Left lung (tissue), 4 donors: ENCODE measurements at regions not wholly inside any gene's neighbourhood (a gene's known extent, or its start where the extent isn't known, plus 50 kb on each side); places are given as distances from the start of the nearest gene placed in this dataset.
"Not testable (repeated sequence)": the region's sequence is repeated elsewhere in the genome, so short reads cannot be mapped to it uniquely, and the experiment has no call there.

Experiments
- ATAC-seq: fragments of 200-7000 bp; cut with Tn5 transposase; one replicate; pipeline ENCODE4 v1.9.1; 2020; ENCODE audit warnings: moderate library complexity
- DNase-seq, 4 donors: peaks; one replicate each; pipeline ENCODE4 v3.0.0-alpha.2; 2013 to 2020
- H3K27ac ChIP-seq, 2 donors: fragments of 200-600 bp; sonication (generic) in 1 of 2; one replicate each; pipeline versions ENCODE4 v1.5.0 to v1.8.0; 2020 to 2021
- H3K27me3 ChIP-seq, 2 donors: fragments of 200-600 bp; sonication (generic) in 1 of 2; one replicate each; pipeline versions ENCODE4 v1.5.0 to v1.8.0; 2020 to 2021
- H3K36me3 ChIP-seq, 2 donors: fragments of 200-600 bp; sonication (generic) in 1 of 2; one replicate each; pipeline versions ENCODE4 v1.5.0 to v1.8.0; 2020 to 2021
- H3K4me1 ChIP-seq, 2 donors: fragments of 200-600 bp; one replicate each; pipeline ENCODE4 v1.8.0; 2021
- H3K4me3 ChIP-seq, 2 donors: fragments of 200-600 bp; sonication (generic) in 1 of 2; one replicate each; pipeline versions ENCODE4 v1.5.0 to v1.8.0; 2020 to 2021; ENCODE audit warnings: mild to moderate bottlenecking in 1 of 2
- H3K9me3 ChIP-seq, 2 donors: fragments of 200-600 bp; sonication (generic) in 1 of 2; one replicate each; pipeline versions ENCODE4 v1.5.0 to v1.8.0; 2020 to 2021
- CTCF ChIP-seq, 2 donors: fragments of 200-600 bp; sonication (generic) in 1 of 2; IDR thresholded peaks; one replicate each; pipeline versions ENCODE4 v1.5.0 to v1.8.0; 2021; ENCODE audit warnings: antibody characterized with exemption in 2 of 2
- intact Hi-C, 2 donors: fragments of 100-400 bp; cut with DNase I; formaldehyde crosslinking; loops; one replicate each; pipeline versions ENCODE4 v1.11.2 to v1.14.2; 2022
- donor health status: DM: no; HTN: yes; CAD: no.
- donor health status: DM: no; HTN: no; CAD: no.

DNA sequence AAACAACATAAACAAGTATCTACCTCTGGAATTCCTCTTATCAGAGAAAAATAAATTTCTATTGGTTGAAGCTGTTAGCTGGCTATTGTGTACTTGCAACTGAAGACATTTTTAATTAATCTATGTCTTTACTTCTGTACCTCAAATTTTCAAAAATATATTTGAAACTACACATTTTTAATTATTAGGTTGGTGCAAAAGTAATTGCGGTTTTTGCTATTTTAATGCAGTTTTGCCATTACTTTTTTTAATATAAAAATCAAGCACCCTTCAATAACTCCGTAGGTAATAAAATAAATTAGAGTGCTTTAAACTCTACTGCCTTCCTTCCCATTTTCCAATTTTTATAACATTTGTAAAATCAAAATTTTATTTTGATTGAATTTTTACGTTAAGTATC lies 262.1 kb upstream of the DUSP10 start:
- H3K27me3 ChIP-seq, result no peaks in the 10 kb centered on the region
- H3K9me3 ChIP-seq, result no peaks in the 10 kb centered on the region
- TF ChIP-seq CTCF (IDR thresholded peaks at IDR 0.05), result no peak
- no peak overlapping the region for H3K27ac ChIP-seq
- intact Hi-C loops, result no loop called here
- H3K36me3 ChIP-seq, result no peaks in the 10 kb centered on the region
- ATAC-seq (no peak), DNase-seq (no peak)
- H3K4me3 ChIP-seq, result no peak overlapping the region
- no peaks in the 10 kb centered on the region for H3K4me1 ChIP-seq

GRCh38 chr1:222002503-222002902 lies 260.6 kb upstream of the DUSP10 start:
- TF ChIP-seq CTCF (IDR thresholded peaks at IDR 0.05), result no peak
- Histone ChIP-seq H3K9me3 (no peaks in the 10 kb centered on the region), H3K4me3 (no peak overlapping the region), H3K36me3 (no peaks in the 10 kb centered on the region), H3K27me3 (no peaks in the 10 kb centered on the region), H3K4me1 (no peaks in the 10 kb centered on the region), H3K27ac (no peak overlapping the region)
- DNase-seq, result no peak
- intact Hi-C loops, result no loop called here
- ATAC-seq, result no peak

DNA sequence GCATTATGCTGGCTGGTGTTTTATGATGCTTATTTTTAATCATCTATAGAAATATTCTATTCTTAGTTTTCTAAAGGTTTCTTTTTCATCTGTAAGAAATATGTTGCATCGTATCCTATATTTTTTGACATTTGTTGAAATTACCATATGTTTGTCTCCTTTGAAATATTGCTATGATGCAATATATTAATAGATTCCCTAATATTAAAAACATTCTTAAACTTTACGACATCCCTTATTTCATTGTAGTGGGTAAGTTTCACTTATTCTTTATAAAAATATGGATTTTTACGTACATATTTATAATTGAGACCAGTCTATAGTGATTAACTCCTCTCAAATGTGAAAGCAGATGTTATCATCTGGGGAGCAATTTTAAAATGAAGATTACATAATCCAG lies 258.2 kb upstream of the DUSP10 start:
- Histone ChIP-seq H3K4me1 (no peaks in the 10 kb centered on the region), H3K36me3 (no peaks in the 10 kb centered on the region), H3K4me3 (no peak overlapping the region), H3K9me3 (no peaks in the 10 kb centered on the region), H3K27ac (no peak overlapping the region), H3K27me3 (no peaks in the 10 kb centered on the region)
- ATAC-seq, result no peak
- intact Hi-C loops, result no loop called here
- no peak for DNase-seq
- TF ChIP-seq CTCF (IDR thresholded peaks at IDR 0.05), result no peak

DNA sequence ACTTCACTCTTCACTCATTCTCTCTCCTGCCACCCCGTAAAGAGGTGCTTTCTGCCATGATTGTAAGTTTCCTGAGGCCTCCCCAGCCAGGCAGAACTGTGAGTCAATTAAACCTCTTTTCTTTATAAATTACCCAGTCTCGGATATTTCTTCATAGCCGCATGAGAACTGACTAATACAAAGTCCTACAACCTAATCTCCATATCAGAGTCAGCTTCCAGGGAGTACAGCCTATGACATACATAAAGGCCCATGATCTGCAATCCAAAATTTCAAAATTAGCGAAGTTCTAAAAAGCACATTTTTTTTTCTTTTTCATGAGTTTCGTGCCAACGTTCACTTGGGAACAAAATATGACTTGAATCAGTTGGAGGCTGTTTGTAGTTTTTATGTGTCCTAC lies 256.9 kb upstream of the DUSP10 start:
- intact Hi-C loops, result no loop called here
- no peak overlapping the region for H3K4me3 ChIP-seq
- DNase-seq, result no peak
- H3K36me3 ChIP-seq, result no peaks in the 10 kb centered on the region
- H3K4me1 ChIP-seq, result peaks cover 0 to 5% of the 10 kb centered on the region in 2 donors
- no peak overlapping the region for H3K27ac ChIP-seq
- no peak for ATAC-seq
- H3K27me3 ChIP-seq, result no peaks in the 10 kb centered on the region
- no peaks in the 10 kb centered on the region for H3K9me3 ChIP-seq
- no peak for TF ChIP-seq CTCF (IDR thresholded peaks at IDR 0.05)

- no peak overlapping the region for H3K4me3 ChIP-seq
- DNase-seq (peak in 2 of 4 donors; percentile 17 to 27), ATAC-seq (peak; percentile 48)
- intact Hi-C loops, result no loop called here
- H3K9me3 ChIP-seq, result no peaks in the 10 kb centered on the region
- no peaks in the 10 kb centered on the region for H3K27me3 ChIP-seq
- H3K27ac ChIP-seq, result no peak overlapping the region
- peaks cover 0 to 5% of the 10 kb centered on the region in 2 donors for H3K4me1 ChIP-seq
- no peak for TF ChIP-seq CTCF (IDR thresholded peaks at IDR 0.05)
- no peaks in the 10 kb centered on the region for H3K36me3 ChIP-seq
These were observed 256.3 kb upstream of the DUSP10 start for GRCh38 chr1:221998186-221998612.

- H3K9me3 ChIP-seq, DNase-seq, H3K36me3 ChIP-seq, H3K27ac ChIP-seq, H3K4me3 ChIP-seq, H3K4me1 ChIP-seq, H3K27me3 ChIP-seq, intact Hi-C loops: not testable (repeated sequence)
- peak; percentile 24 for ATAC-seq
These were observed 255.1 kb upstream of the DUSP10 start for GRCh38 chr1:221997012-221997411.
